Activated naive CD4-positive, alpha-beta T cell treated with anti-CD3 and anti-CD28 coated beads for 36 hours (primary cell): ENCODE measurements at regions not wholly inside any gene's neighbourhood (a gene's known extent, or its start where the extent isn't known, plus 50 kb on each side); places are given as distances from the start of the nearest gene placed in this dataset.

ENCODE experiments used
- CTCF ChIA-PET: fragments of 350-600 bp; sonication (Branson Sonifier 250); formaldehyde crosslinking; loops from one replicate; lab custom pipeline; 2021; ENCODE audit warnings: antibody characterized with exemption; lab: Charles Lee
- DNase-seq: peaks from one replicate; pipeline ENCODE4 v3.0.0-alpha.2; 2020
- H3K27ac Mint-ChIP-seq: one replicate; pipeline ENCODE4 v1.8.0; 2021; ENCODE audit warnings: mild to moderate bottlenecking, mixed read lengths
- H3K27me3 Mint-ChIP-seq: one replicate; pipeline ENCODE4 v1.8.0; 2021; ENCODE audit warnings: low read depth, mixed read lengths
- H3K36me3 Mint-ChIP-seq: one replicate; pipeline ENCODE4 v1.8.0; 2021; ENCODE audit warnings: low read depth, mixed read lengths
- H3K4me1 Mint-ChIP-seq: one replicate; pipeline ENCODE4 v1.8.0; 2021; ENCODE audit warnings: low read depth, mixed read lengths
- H3K4me3 Mint-ChIP-seq: one replicate; pipeline ENCODE4 v1.8.0; 2021; ENCODE audit warnings: mild to moderate bottlenecking, moderate library complexity, mixed read lengths
- H3K9me3 Mint-ChIP-seq: one replicate; pipeline ENCODE4 v1.8.0; 2021; ENCODE audit warnings: mixed read lengths
- intact Hi-C: fragments of 100-400 bp; cut with micrococcal nuclease; formaldehyde crosslinking; loops from one replicate; pipeline ENCODE4 v1.15.1; 2023

DNA sequence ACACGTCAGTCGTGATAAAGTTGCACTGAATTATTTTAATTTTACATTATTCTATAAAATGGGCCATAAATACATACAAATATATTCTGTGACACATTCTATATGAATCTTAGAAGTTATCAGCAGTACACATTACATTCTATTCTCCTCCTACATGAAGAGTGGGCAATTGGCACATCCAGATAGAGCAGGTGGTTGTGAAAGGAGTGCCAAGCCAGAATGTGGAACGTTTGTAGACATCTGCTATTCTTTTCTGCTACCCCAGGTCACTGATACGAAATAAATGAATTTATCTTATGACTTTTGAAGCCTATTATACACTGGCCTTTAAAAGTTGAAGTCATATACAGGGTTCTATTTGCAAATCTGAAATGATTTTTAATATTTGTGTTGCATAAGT, 373.2 kb downstream of the PCDH17 start:
- H3K4me1 Mint-ChIP-seq, result no peaks in the 10 kb centered on the region
- H3K27me3 Mint-ChIP-seq, result no peaks in the 10 kb centered on the region
- no peak for DNase-seq
- H3K27ac Mint-ChIP-seq, result no peak overlapping the region
- H3K9me3 Mint-ChIP-seq, result peaks cover 8% of the 10 kb centered on the region
- H3K4me3 Mint-ChIP-seq, result no peak overlapping the region
- no peaks in the 10 kb centered on the region for H3K36me3 Mint-ChIP-seq
- CTCF ChIA-PET, result no interaction called here
- intact Hi-C loops, result no loop called here

GRCh38 chr13:58018020-58018419, 386.5 kb downstream of the PCDH17 start:
- no peak overlapping the region for H3K4me3 Mint-ChIP-seq

GRCh38 chr13:58018865-58019264, 387.3 kb downstream of the PCDH17 start:
- Mint-ChIP-seq H3K4me1 (no peaks in the 10 kb centered on the region), H3K4me3 (no peak overlapping the region), H3K27ac (no peak overlapping the region), H3K36me3 (no peaks in the 10 kb centered on the region), H3K9me3 (no peaks in the 10 kb centered on the region), H3K27me3 (no peaks in the 10 kb centered on the region)
- CTCF ChIA-PET, result no interaction called here
- intact Hi-C loops, result no loop called here
- no peak for DNase-seq

More at GRCh38 chr13:58018020-58018419, 386.5 kb downstream of the PCDH17 start:
- CTCF ChIA-PET, result no interaction called here
- no peaks in the 10 kb centered on the region for H3K27me3 Mint-ChIP-seq
- H3K27ac Mint-ChIP-seq, result no peak overlapping the region
- H3K4me1 Mint-ChIP-seq, result no peaks in the 10 kb centered on the region
- no peaks in the 10 kb centered on the region for H3K9me3 Mint-ChIP-seq
- no peak for DNase-seq
- intact Hi-C loops, result no loop called here
- no peaks in the 10 kb centered on the region for H3K36me3 Mint-ChIP-seq

DNA sequence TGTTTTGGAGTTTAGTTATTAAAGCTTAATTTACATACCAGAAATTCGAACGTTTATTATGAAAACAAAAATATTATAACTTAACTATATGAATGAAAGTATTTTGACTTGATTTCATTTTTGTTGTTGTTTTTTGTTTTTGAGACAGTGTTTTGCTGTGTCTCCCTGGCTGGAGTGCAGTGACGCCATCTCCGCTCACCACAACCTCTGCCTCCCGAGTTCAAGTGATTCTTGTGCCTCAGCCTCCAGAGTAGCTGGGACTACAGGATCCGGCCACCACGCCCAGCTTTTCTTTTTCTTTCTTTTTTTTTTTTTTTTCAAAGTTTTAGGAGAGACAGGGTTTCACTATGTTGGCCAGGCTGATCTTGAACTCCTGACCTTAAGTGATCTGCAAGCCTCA, 392.6 kb downstream of the PCDH17 start:
- Mint-ChIP-seq H3K9me3 (peaks cover 2% of the 10 kb centered on the region), H3K4me3 (no peak overlapping the region), H3K27me3 (no peaks in the 10 kb centered on the region), H3K27ac (no peak overlapping the region), H3K36me3 (no peaks in the 10 kb centered on the region), H3K4me1 (no peaks in the 10 kb centered on the region)
- intact Hi-C loops, result no loop called here
- CTCF ChIA-PET, result interaction anchor here (0.5 kb wide), 1 partner anchor 55 kb away, joined by 3 read pairs; no protein-coding TSS in a partner anchor
- no peak for DNase-seq

GRCh38 chr13:58025821-58026220, 394.3 kb downstream of the PCDH17 start:
- Mint-ChIP-seq H3K4me1 (no peaks in the 10 kb centered on the region), H3K27ac (no peak overlapping the region), H3K27me3 (no peaks in the 10 kb centered on the region), H3K4me3 (no peak overlapping the region), H3K9me3 (peaks cover 2% of the 10 kb centered on the region), H3K36me3 (no peaks in the 10 kb centered on the region)
- no peak for DNase-seq
- CTCF ChIA-PET, result no interaction called here
- intact Hi-C loops, result no loop called here

DNA sequence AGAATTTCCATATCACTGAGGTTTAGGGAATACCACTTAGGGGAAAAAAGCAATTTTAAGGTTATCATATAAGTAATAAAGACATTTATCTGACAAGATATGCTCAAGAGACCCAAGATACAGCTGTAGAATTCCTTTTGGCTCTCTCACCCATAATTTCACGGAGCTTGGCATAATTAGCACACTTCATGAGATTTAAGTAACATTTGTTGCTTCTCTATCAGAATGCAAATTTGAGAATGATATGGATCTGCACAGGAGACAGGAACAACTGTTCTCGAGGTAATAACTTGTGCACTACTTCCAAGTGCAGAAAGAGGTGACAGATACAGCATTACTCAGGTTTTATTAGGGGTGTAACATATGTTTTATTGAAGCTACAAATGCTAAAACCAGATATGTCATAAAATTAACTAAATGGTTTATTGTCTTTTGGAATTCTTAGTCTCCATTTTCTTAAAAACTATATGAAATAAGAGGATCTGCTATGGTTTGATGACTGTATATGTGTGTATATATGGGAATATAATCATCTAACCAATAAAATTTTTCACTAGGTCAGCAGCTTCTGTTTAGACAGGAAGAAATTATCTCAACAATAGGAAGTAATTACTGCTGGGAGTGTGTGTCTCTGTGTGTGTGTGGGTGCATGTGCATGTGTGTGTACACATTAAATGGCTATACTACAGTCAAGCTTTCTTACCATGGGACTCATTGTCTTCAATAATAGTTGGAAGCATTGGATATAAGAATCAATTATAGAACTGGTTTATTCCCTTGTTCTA, 401.3 kb downstream of the PCDH17 start:
- H3K4me3 Mint-ChIP-seq, result no peak overlapping the region
- CTCF ChIA-PET, result no interaction called here

GRCh38 chr13:58043971-58044370, 412.4 kb downstream of the PCDH17 start:
- intact Hi-C loops, result no loop called here
- no peaks in the 10 kb centered on the region for H3K36me3 Mint-ChIP-seq
- no peak overlapping the region for H3K4me3 Mint-ChIP-seq
- no peak for DNase-seq
- H3K9me3 Mint-ChIP-seq, result peaks cover 7% of the 10 kb centered on the region
- CTCF ChIA-PET, result no interaction called here
- no peak overlapping the region for H3K27ac Mint-ChIP-seq
- H3K4me1 Mint-ChIP-seq, result no peaks in the 10 kb centered on the region
- no peaks in the 10 kb centered on the region for H3K27me3 Mint-ChIP-seq

More for the DNA sequence above, 401.3 kb downstream of the PCDH17 start:
- H3K36me3 Mint-ChIP-seq, result no peaks in the 10 kb centered on the region
- H3K9me3 Mint-ChIP-seq, result peaks cover 2% of the 10 kb centered on the region
- H3K4me1 Mint-ChIP-seq, result no peaks in the 10 kb centered on the region
- no peaks in the 10 kb centered on the region for H3K27me3 Mint-ChIP-seq
- no peak for DNase-seq
- intact Hi-C loops, result no loop called here
- H3K27ac Mint-ChIP-seq, result no peak overlapping the region

DNA sequence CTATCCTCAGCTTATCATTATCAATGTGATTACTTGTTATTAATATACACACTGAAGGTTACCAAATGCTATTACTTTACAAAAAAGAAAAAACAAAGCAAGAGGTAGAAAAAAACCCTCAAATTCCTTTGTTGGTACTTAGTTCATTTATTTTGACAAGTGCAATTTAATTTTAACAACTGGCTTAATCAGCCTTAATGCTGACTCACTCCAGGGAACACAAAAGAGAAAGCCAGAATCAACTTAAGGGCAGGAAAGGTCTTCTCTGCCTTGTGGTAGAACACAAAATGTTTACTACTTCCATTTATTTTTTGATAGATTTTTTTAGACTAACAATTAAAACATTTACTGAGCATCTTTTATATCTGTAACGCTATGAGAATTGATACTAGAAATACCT, 417.1 kb downstream of the PCDH17 start:
- H3K9me3 Mint-ChIP-seq, result peaks cover 6% of the 10 kb centered on the region
- intact Hi-C loops, result no loop called here
- CTCF ChIA-PET, result no interaction called here
- H3K27me3 Mint-ChIP-seq, result no peaks in the 10 kb centered on the region
- H3K4me3 Mint-ChIP-seq, result no peak overlapping the region
- H3K27ac Mint-ChIP-seq, result no peak overlapping the region
- H3K36me3 Mint-ChIP-seq, result no peaks in the 10 kb centered on the region
- DNase-seq, result no peak
- no peaks in the 10 kb centered on the region for H3K4me1 Mint-ChIP-seq

DNA sequence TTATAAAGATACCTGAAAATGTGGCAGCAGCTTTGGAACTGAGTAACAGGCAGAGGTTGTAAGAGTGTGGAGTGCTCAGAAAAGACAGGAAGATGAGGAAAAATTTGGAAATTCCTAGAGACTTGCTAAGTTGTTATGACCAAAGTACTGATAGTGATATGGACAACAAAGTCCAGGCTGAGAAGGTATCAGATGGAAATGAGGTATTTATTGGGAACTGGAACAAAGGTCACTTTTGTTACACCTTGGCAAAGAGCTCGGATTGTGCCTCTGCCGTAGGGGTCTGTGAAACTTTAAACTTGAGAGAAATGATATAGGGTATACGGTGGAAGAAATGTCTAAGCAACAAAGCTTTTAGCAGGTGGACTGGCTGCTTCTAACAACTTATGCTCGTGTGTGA, 419.9 kb downstream of the PCDH17 start:
- intact Hi-C loops, result no loop called here
- Mint-ChIP-seq H3K4me1 (no peaks in the 10 kb centered on the region), H3K27ac (no peak overlapping the region), H3K4me3 (no peak overlapping the region), H3K9me3 (peaks cover 4% of the 10 kb centered on the region), H3K27me3 (no peaks in the 10 kb centered on the region), H3K36me3 (no peaks in the 10 kb centered on the region)
- DNase-seq, result no peak
- CTCF ChIA-PET, result no interaction called here

GRCh38 chr13:58051807-58052375, 420.3 kb downstream of the PCDH17 start:
- CTCF ChIA-PET, result no interaction called here
- no peak overlapping the region for H3K27ac Mint-ChIP-seq
- no peak for DNase-seq
- H3K36me3 Mint-ChIP-seq, result no peaks in the 10 kb centered on the region
- H3K4me1 Mint-ChIP-seq, result no peaks in the 10 kb centered on the region
- no peaks in the 10 kb centered on the region for H3K27me3 Mint-ChIP-seq
- H3K4me3 Mint-ChIP-seq, result no peak overlapping the region
- intact Hi-C loops, result no loop called here
- H3K9me3 Mint-ChIP-seq, result peaks cover 3% of the 10 kb centered on the region

- Mint-ChIP-seq H3K4me1 (no peaks in the 10 kb centered on the region), H3K27me3 (no peaks in the 10 kb centered on the region), H3K4me3 (no peak overlapping the region), H3K9me3 (peaks cover under 1% of the 10 kb centered on the region), H3K27ac (no peak overlapping the region), H3K36me3 (no peaks in the 10 kb centered on the region)
- CTCF ChIA-PET, result no interaction called here
- intact Hi-C loops, result no loop called here
- no peak for DNase-seq
Measured at GRCh38 chr13:58056426-58056825, 424.9 kb downstream of the PCDH17 start.

- CTCF ChIA-PET, result no interaction called here
- no peaks in the 10 kb centered on the region for H3K4me1 Mint-ChIP-seq
- intact Hi-C loops, result no loop called here
- H3K36me3 Mint-ChIP-seq, result no peaks in the 10 kb centered on the region
- H3K4me3 Mint-ChIP-seq, result no peak overlapping the region
- no peak overlapping the region for H3K27ac Mint-ChIP-seq
- no peaks in the 10 kb centered on the region for H3K9me3 Mint-ChIP-seq
- DNase-seq, result no peak
- no peaks in the 10 kb centered on the region for H3K27me3 Mint-ChIP-seq
Measured at GRCh38 chr13:58059624-58060023, 428.1 kb downstream of the PCDH17 start.

DNA sequence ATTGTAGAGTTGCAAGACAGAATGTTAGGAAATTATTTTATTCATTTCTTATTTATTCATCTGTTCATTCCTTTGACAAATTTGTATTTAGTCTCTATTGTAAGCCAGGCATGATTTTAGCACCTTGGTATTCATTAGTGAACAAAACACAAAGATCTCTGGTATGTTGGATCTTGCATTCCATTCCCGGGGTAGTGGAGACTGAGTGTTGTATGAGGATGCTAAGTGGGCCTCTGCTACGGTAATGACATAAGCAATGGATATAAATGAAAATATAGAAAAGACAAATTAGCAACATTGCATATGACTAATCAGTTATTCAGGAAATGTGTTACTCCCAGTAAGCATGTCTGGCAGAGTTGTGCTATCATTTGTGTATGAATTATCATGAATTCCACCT, 449.3 kb downstream of the PCDH17 start:
- DNase-seq, result no peak
- Mint-ChIP-seq H3K4me1 (no peaks in the 10 kb centered on the region), H3K9me3 (peaks cover 3% of the 10 kb centered on the region), H3K36me3 (no peaks in the 10 kb centered on the region), H3K4me3 (no peak overlapping the region), H3K27ac (no peak overlapping the region), H3K27me3 (no peaks in the 10 kb centered on the region)
- intact Hi-C loops, result no loop called here
- CTCF ChIA-PET, result no interaction called here
